HG02973 (cell line): ENCODE measurements at regions not wholly inside any gene's neighbourhood (a gene's known extent, or its start where the extent isn't known, plus 50 kb on each side); places are given as distances from the start of the nearest gene placed in this dataset.
A peak's percentile ranks its signal among the peaks of the same experiment; 100 is the strongest.
"Not testable (repeated sequence)": the region's sequence is repeated elsewhere in the genome, so short reads cannot be mapped to it uniquely, and the experiment has no call there.

ENCODE experiments used
- ATAC-seq: cut with Tn5 transposase; IDR thresholded peaks from one replicate; pipeline ENCODE4 v1.9.1; 2021; ENCODE audit warnings: moderate library complexity; ENCODE audit not compliant: unreplicated experiment

DNA sequence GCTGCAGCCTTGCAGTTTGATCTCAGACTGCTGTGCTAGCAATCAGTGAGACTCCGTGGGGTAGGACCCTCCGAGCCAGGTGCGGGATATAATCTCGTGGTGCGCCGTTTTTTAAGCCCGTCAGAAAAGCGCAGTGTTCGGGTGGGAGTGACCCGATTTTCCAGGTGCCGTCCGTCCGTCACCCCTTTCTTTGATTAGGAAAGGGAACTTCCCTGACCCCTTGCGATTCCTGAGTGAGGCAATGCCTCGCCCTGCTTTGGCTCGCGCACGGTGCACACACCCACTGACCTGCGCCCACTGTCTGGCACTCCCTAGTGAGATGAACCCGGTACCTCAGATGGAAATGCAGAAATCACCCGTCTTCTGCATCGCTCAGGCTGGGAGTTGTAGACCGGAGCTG is 203.2 kb downstream of the SNCAIP start:
- ATAC-seq = not testable (repeated sequence)

GRCh38 chr5:122515709-122516431 is 203.8 kb downstream of the SNCAIP start:
- peak; percentile 71 for ATAC-seq

- ATAC-seq = peak; percentile 10
Observed at GRCh38 chr5:122516432-122516743, 204.4 kb downstream of the SNCAIP start.

DNA sequence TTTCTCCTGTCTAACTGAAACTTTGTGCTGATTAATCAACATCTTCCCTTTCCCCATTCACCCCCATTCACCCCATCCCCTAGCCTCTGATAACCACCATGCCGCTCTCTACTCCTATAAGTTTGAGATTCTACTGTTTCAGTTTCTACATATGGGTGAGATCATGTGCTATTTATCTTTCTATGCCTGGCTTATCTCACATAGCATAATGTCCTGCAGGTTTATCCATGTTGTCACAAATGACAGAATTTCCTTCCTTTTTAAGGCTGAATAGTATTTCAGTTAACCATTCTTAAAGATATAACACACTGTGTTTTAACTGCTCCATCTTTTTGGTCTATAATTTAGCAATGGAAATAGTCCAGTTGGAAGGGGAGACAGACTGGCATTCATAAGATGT is 205.1 kb downstream of the SNCAIP start:
- ATAC-seq = no peak

GRCh38 chr5:122523776-122524175 is 211.7 kb downstream of the SNCAIP start:
- ATAC-seq = no peak

GRCh38 chr5:122527547-122527946 is 215.5 kb downstream of the SNCAIP start:
- ATAC-seq = no peak

- no peak for ATAC-seq
Observed at GRCh38 chr5:122532035-122532434, 220.0 kb downstream of the SNCAIP start.

DNA sequence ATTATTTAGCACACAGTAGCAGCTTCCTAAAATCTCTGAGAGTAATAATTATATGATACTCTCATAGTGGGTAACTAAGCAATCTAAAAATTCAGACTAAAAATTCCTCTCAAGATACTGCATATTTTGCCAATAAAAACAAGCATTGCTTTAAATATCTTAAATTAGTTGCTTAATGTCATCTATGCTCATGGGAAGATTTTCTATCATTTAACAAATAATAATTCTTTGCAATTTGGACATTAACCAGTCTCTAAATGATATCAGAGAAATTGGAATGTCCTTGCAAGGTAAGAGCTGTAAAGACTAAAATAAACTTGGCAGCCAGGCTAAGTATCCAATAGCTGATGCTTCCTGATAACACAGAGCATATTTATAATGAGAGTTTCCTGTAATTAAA is 221.8 kb downstream of the SNCAIP start:
- no peak for ATAC-seq

DNA sequence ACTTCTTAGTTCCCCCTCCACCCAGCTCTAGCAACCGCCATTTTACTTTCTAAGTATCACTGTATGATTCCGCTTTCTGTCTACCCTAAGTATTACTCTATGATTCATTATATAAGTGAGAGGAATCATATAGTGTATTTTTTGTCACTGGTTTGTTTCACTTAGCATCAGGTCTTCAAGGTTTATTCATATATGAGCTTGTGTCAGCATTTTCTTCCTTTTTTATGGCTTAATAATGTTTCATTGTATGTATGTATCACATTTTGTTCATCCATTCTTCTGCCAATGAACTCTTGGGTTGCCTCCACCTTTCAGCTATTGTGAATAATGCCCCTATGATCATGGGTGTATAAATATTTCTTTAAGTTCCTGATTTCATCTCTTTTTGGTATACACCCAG is 222.8 kb downstream of the SNCAIP start:
- ATAC-seq = no peak

DNA sequence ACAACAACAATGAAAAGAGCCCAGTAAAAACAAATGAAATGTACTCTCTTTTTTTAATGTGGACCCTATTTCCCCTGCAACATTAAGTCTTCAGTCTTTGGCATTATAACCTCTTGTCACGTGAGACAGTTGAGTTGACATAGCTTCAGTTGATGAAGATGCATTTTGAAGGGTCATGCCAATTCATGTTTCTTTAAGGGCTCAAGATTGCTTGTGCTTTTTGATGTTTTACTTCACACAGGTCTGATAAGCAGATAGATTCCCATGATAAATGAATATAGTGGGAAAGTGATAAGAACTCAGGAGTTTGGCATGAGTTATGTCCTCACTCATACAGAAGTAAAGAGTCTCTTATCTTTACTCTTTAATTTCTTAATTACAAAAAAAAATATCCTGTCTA is 229.4 kb downstream of the SNCAIP start:
- ATAC-seq = no peak

- no peak for ATAC-seq
Observed at GRCh38 chr5:122545986-122546385, 228.9 kb upstream of the SNX2 start.

GRCh38 chr5:122547219-122547618 is 227.7 kb upstream of the SNX2 start:
- ATAC-seq = no peak

- ATAC-seq = no peak
Observed at GRCh38 chr5:122547669-122548068, 227.2 kb upstream of the SNX2 start.

DNA sequence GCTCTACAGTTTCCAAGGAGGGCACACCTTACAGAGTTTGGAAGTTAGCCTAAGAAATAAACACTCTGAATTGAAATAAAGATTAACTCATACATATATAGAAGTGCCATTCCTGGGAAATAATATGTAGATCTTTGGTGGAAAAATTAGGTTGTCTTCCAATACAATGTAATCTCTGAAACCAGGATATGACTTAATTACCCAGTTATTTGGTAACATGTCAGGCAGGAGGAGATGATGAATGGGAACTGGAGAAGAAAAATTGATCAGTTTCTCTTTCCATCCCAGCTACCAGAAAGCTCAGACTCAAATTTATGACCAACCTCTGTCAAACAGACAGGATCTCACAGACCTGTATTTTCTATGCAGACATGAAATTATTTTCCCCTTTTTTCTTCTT is 215.2 kb upstream of the SNX2 start:
- no peak for ATAC-seq

DNA sequence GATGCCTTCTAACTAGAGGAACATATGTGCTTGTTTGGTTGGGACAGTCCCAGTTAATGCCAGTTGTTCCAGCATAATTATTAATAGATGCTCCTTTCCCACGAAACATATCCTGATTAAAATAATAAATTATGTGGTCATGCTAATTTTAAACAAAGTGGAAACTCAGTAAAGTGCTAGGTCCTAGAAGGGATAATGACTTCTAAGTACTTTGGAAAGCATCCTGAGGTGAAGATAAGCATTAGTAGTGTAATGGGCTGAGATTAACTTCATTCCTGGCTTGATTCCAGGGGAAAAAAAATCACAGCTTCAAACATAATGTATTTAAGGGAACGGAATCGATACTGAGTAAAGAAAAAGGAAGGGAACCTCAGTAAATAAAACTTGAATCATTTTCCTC is 213.7 kb upstream of the SNX2 start:
- ATAC-seq = no peak

DNA sequence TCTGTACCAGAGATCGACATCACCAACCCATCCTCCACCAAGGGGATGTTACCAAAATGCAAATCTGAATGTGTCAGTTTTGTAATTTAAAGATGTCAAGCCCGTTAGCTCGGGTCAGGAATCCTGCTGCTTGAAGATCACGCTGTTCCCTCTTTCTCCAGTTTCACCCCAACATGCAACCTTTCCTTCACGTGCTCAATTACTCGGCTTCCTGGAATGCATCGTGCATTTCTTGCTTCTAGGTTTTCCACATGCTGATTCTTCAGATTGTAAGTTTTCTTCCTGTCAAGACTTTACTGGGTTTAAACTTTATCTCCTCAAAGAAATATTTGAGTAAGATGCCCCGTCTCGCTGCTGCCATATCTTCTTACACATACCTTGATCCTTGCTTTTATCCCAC is 209.5 kb upstream of the SNX2 start:
- no peak for ATAC-seq

DNA sequence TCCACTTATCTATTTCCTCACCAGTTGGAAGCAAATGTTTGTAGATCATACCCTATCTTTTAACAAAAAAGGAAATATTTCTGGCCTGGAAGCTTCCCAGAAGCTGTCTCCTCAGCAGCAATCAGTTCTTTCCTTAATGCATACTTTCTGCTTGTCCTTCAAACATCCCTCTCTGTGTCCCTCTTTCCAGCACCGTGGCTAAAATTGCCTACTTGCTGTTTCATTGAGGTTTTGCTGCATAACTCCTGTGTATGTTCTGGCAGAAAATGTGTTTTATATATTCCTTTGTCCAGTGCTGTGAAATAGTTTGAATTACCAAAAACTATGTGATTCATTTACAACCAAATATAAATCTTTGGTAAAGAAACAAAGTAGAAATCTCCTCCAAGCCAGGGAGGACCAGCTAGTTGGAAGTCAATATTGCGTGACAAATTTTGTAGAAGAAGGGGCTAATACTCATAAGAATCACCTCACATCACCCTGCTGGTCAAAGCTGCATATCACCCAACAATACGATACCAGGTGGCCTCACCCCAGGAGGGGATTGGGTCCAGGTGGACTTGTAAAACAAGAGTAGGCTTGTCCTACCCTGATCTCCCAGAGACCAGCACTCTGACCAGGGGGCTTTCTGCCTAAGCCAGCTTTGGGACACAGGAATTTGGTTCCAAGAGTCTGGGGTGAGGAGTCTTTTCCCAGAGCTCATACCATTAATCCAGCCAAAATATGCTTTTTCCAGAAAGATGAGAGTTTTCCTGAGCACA is 198.4 kb upstream of the SNX2 start:
- no peak for ATAC-seq

- ATAC-seq = no peak
Observed at GRCh38 chr5:122581629-122582028, 193.3 kb upstream of the SNX2 start.

- ATAC-seq = no peak
Observed at GRCh38 chr5:122584411-122585300, 190.2 kb upstream of the SNX2 start.

DNA sequence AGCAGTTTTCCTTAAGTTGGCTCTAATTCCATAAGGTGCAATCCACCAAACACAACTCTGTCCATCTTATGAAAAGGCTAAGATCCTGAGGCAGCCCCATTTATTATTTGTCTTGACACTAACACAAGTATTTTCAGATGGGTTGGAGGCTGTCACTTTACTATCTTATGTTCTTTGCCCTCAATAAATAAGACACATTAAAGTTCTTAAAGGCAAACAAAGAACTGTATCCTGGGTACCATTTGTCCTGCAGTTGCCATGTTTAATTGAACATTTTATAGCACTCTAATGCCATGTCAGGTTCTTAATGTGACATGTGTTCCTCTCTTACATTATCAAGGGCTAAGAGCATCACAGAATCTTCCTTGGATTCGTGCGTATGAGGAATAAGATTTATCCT is 189.5 kb upstream of the SNX2 start:
- no peak for ATAC-seq

DNA sequence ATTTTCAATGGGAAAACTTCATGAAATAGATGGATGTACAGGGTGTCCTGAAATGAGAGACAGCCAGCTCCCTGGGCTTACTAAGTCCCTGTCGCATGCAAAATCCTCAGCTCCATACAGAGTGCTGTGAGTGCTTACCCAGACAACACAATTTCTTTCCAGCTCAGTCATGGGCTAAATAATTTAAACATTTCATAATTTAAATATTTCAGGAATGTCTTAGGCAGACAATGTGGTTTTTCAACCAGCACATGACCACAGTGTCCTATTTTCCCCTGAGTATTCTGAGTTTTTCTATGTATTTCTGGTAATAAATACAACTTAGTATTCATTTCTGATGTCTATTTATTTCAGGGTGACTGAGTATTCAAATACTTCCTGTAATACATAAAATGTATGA is 188.5 kb upstream of the SNX2 start:
- ATAC-seq = no peak

DNA sequence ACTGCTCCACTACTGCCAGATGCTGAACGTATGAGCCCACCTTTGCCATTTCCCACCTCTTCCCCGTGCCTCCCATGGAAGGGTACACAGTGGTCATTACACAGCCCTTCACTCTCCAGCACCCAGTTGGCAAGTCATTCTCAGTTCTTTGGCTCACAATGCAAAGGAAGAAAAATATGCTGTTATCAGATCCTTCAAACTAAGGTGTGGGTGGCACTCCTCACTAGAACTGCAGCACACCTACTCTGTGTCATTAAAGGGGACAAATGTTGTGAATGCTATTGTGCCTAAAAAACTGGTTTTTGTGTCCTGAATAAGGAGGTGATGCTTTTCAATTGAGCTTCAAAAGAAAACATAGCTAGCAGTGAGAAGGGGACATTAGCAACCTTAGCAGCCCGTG is 183.1 kb upstream of the SNX2 start:
- no peak for ATAC-seq
